MCF 10A (cell line): ENCODE measurements at regions not wholly inside any gene's neighbourhood (a gene's known extent, or its start where the extent isn't known, plus 50 kb on each side); places are given as distances from the start of the nearest gene placed in this dataset.

ENCODE experiments used
- BruUV-seq: library from RNA; stranded (reverse); fragments of 400-500 nt; replicated peaks from 2 replicates; lab custom pipeline; 2021; lab: Mats Ljungman, UMichigan
- CTCF ChIA-PET: fragments of 300-600 bp; sonication (Branson Sonifier 250); formaldehyde crosslinking; extraction: SDS; loops from one replicate; lab custom pipeline; 2021; ENCODE audit warnings: antibody characterized with exemption, inconsistent platforms; lab: Yijun Ruan, JAX
- POLR2A ChIA-PET: fragments of 300-600, 350-650 bp; sonication (Branson Sonifier 250); formaldehyde crosslinking; extraction: SDS; loops from one replicate; lab custom pipeline; 2020; ENCODE audit warnings: antibody characterized with exemption, inconsistent platforms; lab: Yijun Ruan, JAX
- DNase-seq: peaks from one replicate; pipeline ENCODE4 v3.0.0-alpha.2; 2018; ENCODE audit not compliant: unreplicated experiment
- H3K27ac Mint-ChIP-seq: one replicate; pipeline ENCODE4 v1.8.0; 2022; ENCODE audit warnings: mild to moderate bottlenecking, low read depth, mixed read lengths; ENCODE audit not compliant: unreplicated experiment
- H3K27me3 Mint-ChIP-seq: one replicate; pipeline ENCODE4 v1.8.0; 2022; ENCODE audit warnings: mixed read lengths; ENCODE audit not compliant: insufficient read depth, unreplicated experiment
- H3K36me3 Mint-ChIP-seq: one replicate; pipeline ENCODE4 v1.8.0; 2022; ENCODE audit warnings: mild to moderate bottlenecking, moderate library complexity, mixed read lengths; ENCODE audit not compliant: insufficient read depth, unreplicated experiment
- H3K4me1 Mint-ChIP-seq: one replicate; pipeline ENCODE4 v1.8.0; 2022; ENCODE audit warnings: mixed read lengths; ENCODE audit not compliant: insufficient read depth, unreplicated experiment
- H3K4me3 Mint-ChIP-seq: one replicate; pipeline ENCODE4 v1.8.0; 2022; ENCODE audit warnings: mild to moderate bottlenecking, moderate library complexity, mixed read lengths; ENCODE audit not compliant: unreplicated experiment
- H3K9me3 Mint-ChIP-seq: one replicate; pipeline ENCODE4 v1.8.0; 2022; ENCODE audit warnings: mixed read lengths; ENCODE audit not compliant: unreplicated experiment
- intact Hi-C: fragments of 100-400 bp; cut with micrococcal nuclease; formaldehyde crosslinking; loops from 2 replicates; pipeline ENCODE4 v1.14.1; 2022
- TF ChIP-seq, protein P1 (sequence below): fragments of 200-600 bp; IDR thresholded peaks from one replicate; pipeline ENCODE4 v1.8.0; 2022; ENCODE audit warnings: antibody characterized with exemption, mild to moderate bottlenecking; ENCODE audit not compliant: unreplicated experiment

DNA sequence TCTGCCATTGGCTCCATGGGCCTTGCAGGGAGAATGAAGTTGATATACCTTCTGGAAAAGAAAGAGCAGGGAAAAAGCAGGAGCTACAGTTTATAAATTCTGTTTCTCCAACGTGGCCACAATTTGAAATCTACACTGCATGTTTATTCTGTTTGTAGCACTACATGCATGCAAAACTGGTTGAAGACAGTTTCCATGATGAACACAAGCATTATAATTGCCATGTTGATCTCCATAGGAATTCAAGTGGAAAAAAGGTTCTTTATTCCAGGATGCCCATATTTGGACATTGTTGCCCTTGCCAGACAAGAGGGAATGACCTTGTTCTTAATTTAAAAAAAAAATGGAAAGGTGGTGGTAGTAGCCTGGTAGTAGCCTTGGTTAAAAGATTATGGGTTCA is 69.2 kb upstream of the PALM2AKAP2 start:
- H3K4me3 Mint-ChIP-seq, result no peak overlapping the region
- no peaks in the 10 kb centered on the region for H3K9me3 Mint-ChIP-seq
- intact Hi-C loops, result no loop called here
- ChIA-PET POLR2A (no interaction called here), CTCF (no interaction called here)
- no peak for DNase-seq
- no TSS peak for BruUV-seq
- H3K36me3 Mint-ChIP-seq, result no peaks in the 10 kb centered on the region
- no peak overlapping the region for H3K27ac Mint-ChIP-seq
- H3K4me1 Mint-ChIP-seq, result no peaks in the 10 kb centered on the region
- TF ChIP-seq, protein P1, sequence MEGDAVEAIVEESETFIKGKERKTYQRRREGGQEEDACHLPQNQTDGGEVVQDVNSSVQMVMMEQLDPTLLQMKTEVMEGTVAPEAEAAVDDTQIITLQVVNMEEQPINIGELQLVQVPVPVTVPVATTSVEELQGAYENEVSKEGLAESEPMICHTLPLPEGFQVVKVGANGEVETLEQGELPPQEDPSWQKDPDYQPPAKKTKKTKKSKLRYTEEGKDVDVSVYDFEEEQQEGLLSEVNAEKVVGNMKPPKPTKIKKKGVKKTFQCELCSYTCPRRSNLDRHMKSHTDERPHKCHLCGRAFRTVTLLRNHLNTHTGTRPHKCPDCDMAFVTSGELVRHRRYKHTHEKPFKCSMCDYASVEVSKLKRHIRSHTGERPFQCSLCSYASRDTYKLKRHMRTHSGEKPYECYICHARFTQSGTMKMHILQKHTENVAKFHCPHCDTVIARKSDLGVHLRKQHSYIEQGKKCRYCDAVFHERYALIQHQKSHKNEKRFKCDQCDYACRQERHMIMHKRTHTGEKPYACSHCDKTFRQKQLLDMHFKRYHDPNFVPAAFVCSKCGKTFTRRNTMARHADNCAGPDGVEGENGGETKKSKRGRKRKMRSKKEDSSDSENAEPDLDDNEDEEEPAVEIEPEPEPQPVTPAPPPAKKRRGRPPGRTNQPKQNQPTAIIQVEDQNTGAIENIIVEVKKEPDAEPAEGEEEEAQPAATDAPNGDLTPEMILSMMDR, result no peak
- H3K27me3 Mint-ChIP-seq, result no peaks in the 10 kb centered on the region

DNA sequence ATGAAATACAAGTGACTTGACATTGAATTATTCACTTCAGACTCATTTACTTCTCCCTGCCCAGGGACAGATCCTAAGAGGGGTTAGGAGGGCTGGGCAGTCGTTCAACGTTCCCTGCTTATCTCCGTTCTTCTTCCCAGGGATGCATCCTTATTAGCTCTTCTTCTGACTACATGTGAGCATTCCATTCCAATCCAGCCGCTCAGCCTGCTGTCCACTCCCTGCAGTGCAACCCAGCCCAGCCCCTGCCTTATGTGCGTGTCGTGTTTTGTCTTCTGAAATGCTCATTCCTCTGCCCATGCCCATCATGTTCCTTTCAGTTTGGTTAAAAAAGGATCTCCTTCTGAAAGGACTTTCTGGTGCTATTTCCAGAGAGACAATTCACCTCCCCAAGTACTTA is 64.7 kb upstream of the PALM2AKAP2 start:
- H3K4me1 Mint-ChIP-seq, result no peaks in the 10 kb centered on the region
- no peaks in the 10 kb centered on the region for H3K36me3 Mint-ChIP-seq
- no TSS peak for BruUV-seq
- intact Hi-C loops, result no loop called here
- H3K4me3 Mint-ChIP-seq, result no peak overlapping the region
- H3K9me3 Mint-ChIP-seq, result no peaks in the 10 kb centered on the region
- TF ChIP-seq, protein P1, result no peak
- no peaks in the 10 kb centered on the region for H3K27me3 Mint-ChIP-seq
- ChIA-PET CTCF (interaction anchor here (1.4 kb wide), 1 partner anchor 8 kb away, joined by 3 read pairs; no protein-coding TSS in a partner anchor), POLR2A (no interaction called here)
- DNase-seq, result no peak
- H3K27ac Mint-ChIP-seq, result no peak overlapping the region

DNA sequence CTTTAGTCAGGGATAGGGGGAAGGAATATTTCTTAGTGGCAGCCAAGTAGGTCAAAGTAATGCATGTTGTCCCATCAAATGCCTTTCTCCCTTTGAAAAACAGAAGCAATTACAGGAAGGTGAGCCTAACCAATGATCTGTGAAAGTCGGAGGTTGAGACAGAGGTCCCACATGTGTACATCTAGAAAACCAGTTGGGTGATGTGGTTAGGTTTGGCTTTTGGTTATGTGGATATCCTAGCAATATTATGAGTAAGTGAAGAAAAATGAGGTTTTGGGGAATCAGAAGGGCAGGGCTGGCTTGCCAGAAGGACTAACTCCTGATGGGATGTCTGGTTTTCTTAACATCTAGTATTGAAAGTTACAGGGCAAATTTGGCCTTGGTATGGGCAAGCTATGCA is 63.4 kb upstream of the PALM2AKAP2 start:
- ChIA-PET POLR2A (no interaction called here), CTCF (no interaction called here)
- intact Hi-C loops, result no loop called here
- Mint-ChIP-seq H3K9me3 (no peaks in the 10 kb centered on the region), H3K27me3 (no peaks in the 10 kb centered on the region), H3K4me3 (no peak overlapping the region), H3K4me1 (no peaks in the 10 kb centered on the region), H3K27ac (no peak overlapping the region), H3K36me3 (no peaks in the 10 kb centered on the region)
- no TSS peak for BruUV-seq
- no peak for DNase-seq
- TF ChIP-seq, protein P1, result no peak

DNA sequence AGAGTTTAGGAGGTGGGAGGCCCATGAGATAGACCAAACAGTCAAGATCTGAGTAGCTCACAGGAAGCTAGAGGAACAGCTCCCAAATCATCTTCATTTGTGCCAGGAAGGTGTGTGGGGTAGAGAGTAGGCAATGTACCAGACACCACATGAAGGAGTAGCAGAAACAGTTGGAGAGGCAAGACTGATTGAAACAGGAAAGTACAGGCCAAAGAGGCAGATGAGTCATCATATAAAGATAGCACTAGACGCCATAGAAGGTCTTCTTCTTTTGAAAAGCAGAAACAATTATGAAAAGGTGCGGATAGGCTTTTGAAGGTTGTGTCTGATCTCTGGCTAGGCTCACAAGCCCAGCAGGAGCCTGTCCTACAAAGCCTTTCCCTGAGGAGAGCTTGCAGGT is 62.7 kb upstream of the PALM2AKAP2 start:
- BruUV-seq, result no TSS peak
- Mint-ChIP-seq H3K36me3 (no peaks in the 10 kb centered on the region), H3K4me3 (no peak overlapping the region), H3K9me3 (no peaks in the 10 kb centered on the region), H3K4me1 (no peaks in the 10 kb centered on the region), H3K27me3 (no peaks in the 10 kb centered on the region), H3K27ac (no peak overlapping the region)
- TF ChIP-seq, protein P1, result no peak
- CTCF ChIA-PET, result interaction anchor here (0.6 kb wide), 1 partner anchor 136 kb away, joined by 3 read pairs; no protein-coding TSS in a partner anchor
- POLR2A ChIA-PET, result interaction anchor here (0.7 kb wide), 1 partner anchor 38 kb away, joined by 3 read pairs; no protein-coding TSS in a partner anchor
- DNase-seq, result no peak
- intact Hi-C loops, result no loop called here
